C4-2B (cell line): ENCODE measurements at regions not wholly inside any gene's neighbourhood (a gene's known extent, or its start where the extent isn't known, plus 50 kb on each side); places are given as distances from the start of the nearest gene placed in this dataset.

Source experiments
- CTCF ChIP-seq: fragments of 450-650 bp; conservative IDR thresholded peaks from 2 replicates; pipeline ENCODE4 v1.5.1; 2017; ENCODE audit warnings: mild to moderate bottlenecking
- ZFX ChIP-seq: fragments of 450-650 bp; IDR thresholded peaks from 2 replicates; pipeline ENCODE4 v1.6.1; 2017

DNA sequence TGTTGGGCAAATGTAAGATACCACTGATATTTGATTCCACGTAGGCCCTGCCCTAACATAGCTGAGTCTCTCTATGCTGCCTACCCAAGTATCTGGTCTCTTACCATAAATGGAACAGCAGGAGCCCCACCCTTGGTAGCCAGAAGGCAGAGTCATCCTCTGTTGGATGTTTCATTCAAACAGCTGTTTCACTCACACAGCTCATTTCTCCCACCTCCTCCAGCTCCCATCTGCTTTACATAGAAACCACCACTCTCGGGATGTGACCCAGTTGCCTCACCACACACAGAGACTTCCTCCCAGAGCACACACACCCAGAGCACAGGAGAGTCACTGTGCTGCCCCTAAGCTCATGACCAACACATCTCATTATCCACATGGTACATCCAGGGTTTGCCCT lies 165.3 kb downstream of the TMEM167A start:
- TF ChIP-seq CTCF (no peak), ZFX (no peak)
